ENCODE measurements at regions not wholly inside any gene's neighbourhood (a gene's known extent, or its start where the extent isn't known, plus 50 kb on each side); places are given as distances from the start of the nearest gene placed in this dataset.

DNA sequence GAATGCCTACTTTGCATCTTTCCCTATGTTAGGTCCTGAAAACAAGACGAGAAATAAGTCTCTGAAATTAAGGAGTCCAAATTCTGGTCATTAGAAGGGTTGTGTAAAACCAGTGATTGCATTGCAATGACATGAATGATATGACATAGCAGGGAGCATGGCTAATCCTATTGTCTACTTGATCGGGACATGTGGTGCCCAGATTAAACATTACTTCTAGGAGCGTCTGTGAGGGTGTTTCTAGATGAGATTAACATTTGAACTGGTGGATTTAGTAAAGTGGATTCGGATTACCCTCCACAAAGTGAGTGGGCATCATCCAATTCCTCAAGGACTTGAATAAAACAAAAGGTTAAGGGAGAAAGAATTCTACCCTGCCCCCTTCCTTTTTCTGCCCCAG, 434.9 kb upstream of the KLF6 start:
- Mint-ChIP-seq H3K27me3 (ENCODE audit: low read depth in 2 of 2) (peaks cover 5 to 23% of the 10 kb centered on the region in 2 donors), H3K4me3 (no peak overlapping the region), H3K36me3 (no peaks in the 10 kb centered on the region), H3K9me3 (no peaks in the 10 kb centered on the region), H3K4me1 (no peaks in the 10 kb centered on the region), H3K27ac (no peak overlapping the region)
- TF ChIP-seq, protein P1, sequence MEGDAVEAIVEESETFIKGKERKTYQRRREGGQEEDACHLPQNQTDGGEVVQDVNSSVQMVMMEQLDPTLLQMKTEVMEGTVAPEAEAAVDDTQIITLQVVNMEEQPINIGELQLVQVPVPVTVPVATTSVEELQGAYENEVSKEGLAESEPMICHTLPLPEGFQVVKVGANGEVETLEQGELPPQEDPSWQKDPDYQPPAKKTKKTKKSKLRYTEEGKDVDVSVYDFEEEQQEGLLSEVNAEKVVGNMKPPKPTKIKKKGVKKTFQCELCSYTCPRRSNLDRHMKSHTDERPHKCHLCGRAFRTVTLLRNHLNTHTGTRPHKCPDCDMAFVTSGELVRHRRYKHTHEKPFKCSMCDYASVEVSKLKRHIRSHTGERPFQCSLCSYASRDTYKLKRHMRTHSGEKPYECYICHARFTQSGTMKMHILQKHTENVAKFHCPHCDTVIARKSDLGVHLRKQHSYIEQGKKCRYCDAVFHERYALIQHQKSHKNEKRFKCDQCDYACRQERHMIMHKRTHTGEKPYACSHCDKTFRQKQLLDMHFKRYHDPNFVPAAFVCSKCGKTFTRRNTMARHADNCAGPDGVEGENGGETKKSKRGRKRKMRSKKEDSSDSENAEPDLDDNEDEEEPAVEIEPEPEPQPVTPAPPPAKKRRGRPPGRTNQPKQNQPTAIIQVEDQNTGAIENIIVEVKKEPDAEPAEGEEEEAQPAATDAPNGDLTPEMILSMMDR (IDR thresholded peaks at IDR 0.05) = no peak
- H3K4me3 ChIP-seq (ENCODE audit: low read length) = no peak overlapping the region
- no peak overlapping the region for H3K27ac ChIP-seq (ENCODE audit: low read length)
- ATAC-seq (no peak), DNase-seq (no peak)
- H3K9me3 ChIP-seq (ENCODE audit: control insufficient read depth, insufficient read depth, low read length) = no peaks in the 10 kb centered on the region
- H3K27me3 ChIP-seq (ENCODE audit: control insufficient read depth, insufficient read depth, low read length) = no peaks in the 10 kb centered on the region
- H3K4me1 ChIP-seq (ENCODE audit: control insufficient read depth, insufficient read depth, low read length) = no peaks in the 10 kb centered on the region
- WGBS (ENCODE audit: insufficient coverage) = 85% methylated on average over 4 of the region's 4 CpGs
- H3K36me3 ChIP-seq (ENCODE audit: control insufficient read depth, insufficient read depth, low read length) = no peaks in the 10 kb centered on the region
- intact Hi-C loops (cut with micrococcal nuclease) = no loop called here

DNA sequence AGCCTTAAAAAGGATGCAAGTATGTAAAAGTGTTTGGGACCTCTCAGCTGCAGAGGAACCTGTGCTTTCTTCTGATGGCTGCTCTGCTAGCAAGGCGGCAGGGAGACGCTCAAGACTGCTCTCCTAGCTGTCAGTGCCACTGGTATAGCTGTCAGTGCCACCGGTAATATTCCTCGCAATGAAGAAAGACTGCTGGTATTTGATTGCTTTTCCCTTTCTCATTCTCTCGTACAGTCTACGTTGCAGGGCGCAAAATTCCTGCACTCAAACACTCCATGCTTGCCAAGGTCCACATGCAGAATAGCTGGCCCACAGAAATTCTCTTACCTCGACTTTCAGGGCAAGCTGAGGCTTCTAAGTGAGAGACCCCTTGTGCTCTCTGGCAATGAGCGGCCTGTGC, 432.6 kb upstream of the KLF6 start:
- Mint-ChIP-seq H3K27ac (no peak overlapping the region), H3K4me3 (no peak overlapping the region), H3K36me3 (no peaks in the 10 kb centered on the region), H3K4me1 (no peaks in the 10 kb centered on the region), H3K27me3 (ENCODE audit: low read depth in 2 of 2) (peaks cover 5 to 23% of the 10 kb centered on the region in 2 donors), H3K9me3 (no peaks in the 10 kb centered on the region)
- intact Hi-C loops (cut with micrococcal nuclease) = no loop called here
- DNase-seq = no peak
- TF ChIP-seq, protein P1 (IDR thresholded peaks at IDR 0.05) = no peak
- Histone ChIP-seq H3K9me3 (ENCODE audit: control insufficient read depth, insufficient read depth, low read length) (no peaks in the 10 kb centered on the region), H3K27ac (ENCODE audit: low read length) (no peak overlapping the region), H3K4me3 (ENCODE audit: low read length) (no peak overlapping the region), H3K27me3 (ENCODE audit: control insufficient read depth, insufficient read depth, low read length) (no peaks in the 10 kb centered on the region), H3K4me1 (ENCODE audit: control insufficient read depth, insufficient read depth, low read length) (no peaks in the 10 kb centered on the region), H3K36me3 (ENCODE audit: control insufficient read depth, insufficient read depth, low read length) (no peaks in the 10 kb centered on the region)
- no peak for ATAC-seq
- 92% methylated on average over 9 of the region's 9 CpGs for WGBS (ENCODE audit: insufficient coverage)

DNA sequence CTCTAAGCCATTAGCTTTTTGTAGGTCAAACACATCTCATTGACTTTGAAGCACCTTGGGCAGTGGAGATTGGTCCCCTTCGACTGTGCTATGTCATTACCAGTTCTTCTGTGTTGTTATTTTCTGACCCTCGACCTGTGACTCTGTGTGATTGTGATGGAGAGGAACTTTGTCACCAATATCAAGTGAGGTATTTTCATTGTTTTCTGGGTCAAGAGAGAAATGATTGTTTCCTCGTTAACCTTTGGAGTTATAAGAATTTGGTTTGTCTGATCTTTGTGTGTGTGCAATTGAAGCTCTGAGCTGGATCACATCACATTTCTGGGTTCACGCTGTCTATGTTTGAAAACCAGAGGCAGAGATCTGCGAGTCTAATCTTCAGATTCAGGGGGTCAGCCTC, 432.2 kb upstream of the KLF6 start:
- Histone ChIP-seq H3K4me1 (ENCODE audit: control insufficient read depth, insufficient read depth, low read length) (no peaks in the 10 kb centered on the region), H3K9me3 (ENCODE audit: control insufficient read depth, insufficient read depth, low read length) (no peaks in the 10 kb centered on the region), H3K27ac (ENCODE audit: low read length) (no peak overlapping the region), H3K4me3 (ENCODE audit: low read length) (no peak overlapping the region), H3K27me3 (ENCODE audit: control insufficient read depth, insufficient read depth, low read length) (no peaks in the 10 kb centered on the region), H3K36me3 (ENCODE audit: control insufficient read depth, insufficient read depth, low read length) (no peaks in the 10 kb centered on the region)
- 88% methylated on average over 5 of the region's 5 CpGs for WGBS (ENCODE audit: insufficient coverage)
- Mint-ChIP-seq H3K9me3 (no peaks in the 10 kb centered on the region), H3K27ac (no peak overlapping the region), H3K4me1 (no peaks in the 10 kb centered on the region), H3K27me3 (ENCODE audit: low read depth in 2 of 2) (peaks cover 5 to 23% of the 10 kb centered on the region in 2 donors), H3K36me3 (no peaks in the 10 kb centered on the region), H3K4me3 (no peak overlapping the region)
- DNase-seq (no peak), ATAC-seq (no peak)
- TF ChIP-seq, protein P1 (IDR thresholded peaks at IDR 0.05) = no peak
- intact Hi-C loops (cut with micrococcal nuclease) = no loop called here

DNA sequence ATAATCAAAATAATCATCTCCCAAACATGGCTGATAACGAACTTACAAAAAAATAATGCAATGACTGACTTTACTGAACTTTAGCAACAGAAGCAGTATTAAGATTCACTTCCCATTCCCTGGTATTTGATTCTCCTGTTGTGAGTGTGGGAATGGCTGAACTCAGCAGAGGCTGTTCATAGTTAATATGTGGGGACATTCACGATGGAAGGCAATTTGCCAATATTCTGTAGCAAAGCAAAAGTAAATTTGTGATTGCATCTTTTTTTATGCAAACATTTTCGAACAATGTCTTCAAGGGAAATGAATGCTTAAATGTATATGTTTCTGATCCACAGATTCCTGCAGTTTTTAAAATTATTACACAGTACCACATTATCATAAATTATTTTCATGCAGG, 431.7 kb upstream of the KLF6 start:
- H3K4me1 ChIP-seq (ENCODE audit: control insufficient read depth, insufficient read depth, low read length) = no peaks in the 10 kb centered on the region
- ATAC-seq = no peak
- no peak overlapping the region for H3K27ac ChIP-seq (ENCODE audit: low read length)
- no peaks in the 10 kb centered on the region for H3K27me3 ChIP-seq (ENCODE audit: control insufficient read depth, insufficient read depth, low read length)
- intact Hi-C loops (cut with micrococcal nuclease) = no loop called here
- no peaks in the 10 kb centered on the region for H3K9me3 Mint-ChIP-seq
- peaks cover 5 to 23% of the 10 kb centered on the region in 2 donors for H3K27me3 Mint-ChIP-seq (ENCODE audit: low read depth in 2 of 2)
- TF ChIP-seq, protein P1 (IDR thresholded peaks at IDR 0.05) = no peak
- H3K4me3 Mint-ChIP-seq = no peak overlapping the region
- no peak overlapping the region for H3K27ac Mint-ChIP-seq
- 92% methylated on average over 3 of the region's 3 CpGs for WGBS (ENCODE audit: insufficient coverage)
- H3K36me3 Mint-ChIP-seq = no peaks in the 10 kb centered on the region
- no peak for DNase-seq
- H3K36me3 ChIP-seq (ENCODE audit: control insufficient read depth, insufficient read depth, low read length) = no peaks in the 10 kb centered on the region
- no peaks in the 10 kb centered on the region for H3K9me3 ChIP-seq (ENCODE audit: control insufficient read depth, insufficient read depth, low read length)
- H3K4me3 ChIP-seq (ENCODE audit: low read length) = no peak overlapping the region
- no peaks in the 10 kb centered on the region for H3K4me1 Mint-ChIP-seq

Data from natural killer cell (primary cell).